Ectodermal cell (in vitro differentiated cells): ENCODE measurements at regions not wholly inside any gene's neighbourhood (a gene's known extent, or its start where the extent isn't known, plus 50 kb on each side); places are given as distances from the start of the nearest gene placed in this dataset.

Experiments used
- H3K27ac ChIP-seq: 2 replicates; pipeline ENCODE4 v1.7.0; 2013; ENCODE audit warnings: mild to moderate bottlenecking, low read depth, low read length; ENCODE audit not compliant: insufficient read depth, poor library complexity, severe bottlenecking
- H3K27me3 ChIP-seq: 2 replicates; pipeline ENCODE4 v1.7.0; 2013; ENCODE audit warnings: mild to moderate bottlenecking, low read length; ENCODE audit not compliant: insufficient read depth, control insufficient read depth, poor library complexity, severe bottlenecking
- H3K36me3 ChIP-seq: one replicate; pipeline ENCODE4 v1.7.0; 2013; ENCODE audit warnings: low read length; ENCODE audit not compliant: control insufficient read depth, insufficient read depth
- H3K4me1 ChIP-seq: one replicate; pipeline ENCODE4 v1.7.0; 2013; ENCODE audit warnings: low read length; ENCODE audit not compliant: control insufficient read depth, insufficient read depth
- H3K4me3 ChIP-seq: 2 replicates; pipeline ENCODE4 v1.7.0; 2013; ENCODE audit warnings: low read depth, low read length, control low read depth; ENCODE audit not compliant: insufficient read depth
- H3K9me3 ChIP-seq: 2 replicates; pipeline ENCODE4 v1.7.0; 2013; ENCODE audit warnings: mild to moderate bottlenecking, low read length, moderate library complexity; ENCODE audit not compliant: control insufficient read depth
- WGBS, 2 experiments: methylation state at CpG; one replicate each; pipeline ENCODE4 v1.1.7; 2013; ENCODE audit warnings: missing lambda C conversion rate in 2 of 2; 5-methylcytosine and 5-hydroxymethylcytosine counted together

GRCh38 chr4:189362364-189362763 lies 578.3 kb upstream of the FRG1 start:
- H3K27me3 ChIP-seq = no peaks in the 10 kb centered on the region
- H3K9me3 ChIP-seq = no peaks in the 10 kb centered on the region
- H3K27ac ChIP-seq = no peak overlapping the region
- no peak overlapping the region for H3K4me3 ChIP-seq
- H3K36me3 ChIP-seq = no peaks in the 10 kb centered on the region
- 90 to 91% methylated on average over 7 of the region's 7 CpGs for WGBS, 2 experiments
- no peaks in the 10 kb centered on the region for H3K4me1 ChIP-seq

- 86 to 89% methylated on average over 44 of the region's 44 CpGs for WGBS, 2 experiments
- Histone ChIP-seq H3K4me1 (no peaks in the 10 kb centered on the region), H3K9me3 (no peaks in the 10 kb centered on the region), H3K27ac (no peak overlapping the region), H3K27me3 (no peaks in the 10 kb centered on the region), H3K4me3 (no peak overlapping the region), H3K36me3 (no peaks in the 10 kb centered on the region)
Observed at GRCh38 chr4:189364032-189364449, 576.6 kb upstream of the FRG1 start.

DNA sequence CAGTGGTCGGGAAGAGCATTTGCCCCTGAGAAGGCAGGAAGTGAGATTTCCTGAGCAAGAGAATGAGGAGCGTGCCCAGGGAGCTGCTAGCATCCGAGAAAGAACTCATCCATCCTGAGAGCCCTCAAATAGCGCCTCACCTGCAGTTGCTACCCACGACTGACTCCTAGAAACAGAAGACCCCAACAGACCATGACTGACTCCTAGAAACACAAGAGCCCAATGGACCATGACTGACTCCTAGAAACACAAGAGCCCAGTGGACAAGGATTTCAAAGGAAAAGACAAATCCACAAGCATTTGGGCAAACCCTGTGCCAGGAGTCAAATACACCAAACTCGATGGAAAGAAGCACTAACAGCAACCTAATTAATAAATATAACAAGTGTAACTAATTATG lies 575.2 kb upstream of the FRG1 start:
- WGBS, 2 experiments = 90 to 91% methylated on average over 5 of the region's 6 CpGs
- no peaks in the 10 kb centered on the region for H3K9me3 ChIP-seq
- no peaks in the 10 kb centered on the region for H3K27me3 ChIP-seq
- H3K4me1 ChIP-seq = no peaks in the 10 kb centered on the region
- H3K36me3 ChIP-seq = no peaks in the 10 kb centered on the region
- no peak overlapping the region for H3K4me3 ChIP-seq
- H3K27ac ChIP-seq = no peak overlapping the region

GRCh38 chr4:189367832-189368231 lies 572.8 kb upstream of the FRG1 start:
- Histone ChIP-seq H3K27ac (no peak overlapping the region), H3K9me3 (no peaks in the 10 kb centered on the region)
- WGBS, 2 experiments = 93 to 98% methylated on average over 2 to 3 of the region's 3 CpGs

GRCh38 chr4:189374176-189374575 lies 566.5 kb upstream of the FRG1 start:
- no peak overlapping the region for H3K27ac ChIP-seq

More at GRCh38 chr4:189367832-189368231, 572.8 kb upstream of the FRG1 start:
- Histone ChIP-seq H3K36me3 (no peaks in the 10 kb centered on the region), H3K4me3 (no peak overlapping the region), H3K27me3 (no peaks in the 10 kb centered on the region), H3K4me1 (no peaks in the 10 kb centered on the region)

DNA sequence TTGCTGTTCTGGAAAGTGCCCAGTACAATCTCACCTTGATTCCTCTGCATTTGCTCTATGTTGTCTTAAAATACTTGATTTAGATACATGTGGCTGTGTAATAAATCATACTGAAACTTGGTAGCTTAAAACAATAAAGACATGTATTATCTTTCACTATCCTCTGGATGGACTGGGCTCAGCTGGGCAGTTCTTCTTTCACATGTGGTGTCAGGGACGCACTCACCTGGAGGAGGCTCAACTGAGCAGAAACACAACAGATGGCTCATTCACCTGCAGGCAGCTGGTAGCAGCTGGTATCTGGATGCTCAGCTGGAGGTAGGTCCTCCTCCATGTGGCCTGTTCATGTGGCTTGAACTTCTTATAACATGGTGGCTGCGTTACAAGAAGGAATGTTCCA lies 563.8 kb upstream of the FRG1 start:
- no peak overlapping the region for H3K4me3 ChIP-seq
- WGBS, 2 experiments = 92 to 96% methylated on average over 2 of the region's 2 CpGs

More at GRCh38 chr4:189374176-189374575, 566.5 kb upstream of the FRG1 start:
- WGBS, 2 experiments = 73 to 75% methylated on average over 2 of the region's 2 CpGs
- H3K36me3 ChIP-seq = no peaks in the 10 kb centered on the region
- H3K9me3 ChIP-seq = peaks cover 2% of the 10 kb centered on the region
- H3K27me3 ChIP-seq = no peaks in the 10 kb centered on the region
- no peak overlapping the region for H3K4me3 ChIP-seq
- no peaks in the 10 kb centered on the region for H3K4me1 ChIP-seq

DNA sequence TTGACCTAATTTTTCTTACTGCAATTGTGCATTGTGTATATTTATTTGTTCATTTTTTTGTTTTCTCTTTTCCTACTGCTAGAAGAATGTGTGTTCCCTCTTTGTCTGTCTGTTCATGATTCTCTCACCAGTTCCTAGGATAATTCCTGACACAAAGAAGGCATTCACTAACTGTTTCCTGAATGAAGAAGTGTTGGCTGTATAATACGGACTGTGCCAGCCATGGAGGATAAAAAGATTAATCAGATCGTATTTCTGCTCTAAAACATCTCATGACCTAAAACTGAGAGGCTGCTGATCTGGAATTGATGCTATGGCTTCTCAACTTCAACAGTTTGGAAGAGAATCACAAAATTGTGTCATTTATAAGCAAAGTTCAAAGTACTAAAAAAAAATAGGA lies 563.1 kb upstream of the FRG1 start:
- Histone ChIP-seq H3K27me3 (no peaks in the 10 kb centered on the region), H3K27ac (no peak overlapping the region), H3K4me1 (no peaks in the 10 kb centered on the region), H3K4me3 (no peak overlapping the region), H3K36me3 (no peaks in the 10 kb centered on the region), H3K9me3 (peaks cover 2% of the 10 kb centered on the region)
- 94 to 95% methylated on average over 2 of the region's 2 CpGs for WGBS, 2 experiments

More for the DNA sequence above, 563.8 kb upstream of the FRG1 start:
- H3K4me1 ChIP-seq = no peaks in the 10 kb centered on the region
- H3K27me3 ChIP-seq = no peaks in the 10 kb centered on the region
- peaks cover 2% of the 10 kb centered on the region for H3K9me3 ChIP-seq
- no peaks in the 10 kb centered on the region for H3K36me3 ChIP-seq
- H3K27ac ChIP-seq = no peak overlapping the region

DNA sequence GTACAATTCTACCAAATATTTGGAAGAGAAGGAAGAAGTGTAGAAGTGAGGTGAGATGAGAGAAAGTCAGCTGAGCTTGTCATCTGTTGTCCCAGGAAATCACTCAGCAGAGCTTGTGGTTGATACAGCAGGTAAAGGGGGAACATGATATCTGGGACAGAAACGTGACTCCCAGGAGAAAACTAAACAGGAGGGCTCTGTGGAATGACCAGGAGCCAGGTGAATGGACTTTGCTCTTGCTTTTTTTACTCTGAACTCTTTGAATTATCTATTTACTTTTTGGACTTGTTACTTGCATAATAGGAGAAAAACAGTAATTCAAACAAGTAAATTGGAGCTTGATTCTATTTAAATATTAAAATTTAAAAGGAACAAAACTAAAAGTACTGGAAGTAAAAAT lies 555.6 kb upstream of the FRG1 start:
- WGBS, 2 experiments = 71 to 72% methylated on average over 1 of the region's 1 CpG
- Histone ChIP-seq H3K27ac (no peak overlapping the region), H3K9me3 (no peaks in the 10 kb centered on the region), H3K4me1 (no peaks in the 10 kb centered on the region), H3K27me3 (no peaks in the 10 kb centered on the region), H3K36me3 (no peaks in the 10 kb centered on the region), H3K4me3 (no peak overlapping the region)

- H3K27ac ChIP-seq = no peak overlapping the region
- H3K27me3 ChIP-seq = no peaks in the 10 kb centered on the region
- H3K4me3 ChIP-seq = no peak overlapping the region
- WGBS, 2 experiments = 94 to 97% methylated on average over 2 of the region's 2 CpGs
- no peaks in the 10 kb centered on the region for H3K4me1 ChIP-seq
- H3K9me3 ChIP-seq = no peaks in the 10 kb centered on the region
- no peaks in the 10 kb centered on the region for H3K36me3 ChIP-seq
Observed at GRCh38 chr4:189385579-189385978, 555.1 kb upstream of the FRG1 start.

GRCh38 chr4:189396435-189396834 lies 544.2 kb upstream of the FRG1 start:
- Histone ChIP-seq H3K9me3 (peaks cover 2% of the 10 kb centered on the region), H3K27ac (no peak overlapping the region), H3K4me3 (no peak overlapping the region), H3K4me1 (no peaks in the 10 kb centered on the region), H3K27me3 (no peaks in the 10 kb centered on the region), H3K36me3 (no peaks in the 10 kb centered on the region)
- 93 to 96% methylated on average over 6 of the region's 7 CpGs for WGBS, 2 experiments

GRCh38 chr4:189404271-189404670 lies 536.4 kb upstream of the FRG1 start:
- H3K27me3 ChIP-seq = no peaks in the 10 kb centered on the region
- WGBS, 2 experiments = 95 to 96% methylated on average over 1 of the region's 1 CpG
- no peaks in the 10 kb centered on the region for H3K9me3 ChIP-seq
- no peaks in the 10 kb centered on the region for H3K36me3 ChIP-seq
- H3K4me3 ChIP-seq = no peak overlapping the region
- H3K27ac ChIP-seq = no peak overlapping the region
- no peaks in the 10 kb centered on the region for H3K4me1 ChIP-seq
